Mesothelial cell of epicardium (in vitro differentiated cells): ENCODE measurements at regions not wholly inside any gene's neighbourhood (a gene's known extent, or its start where the extent isn't known, plus 50 kb on each side); places are given as distances from the start of the nearest gene placed in this dataset.

Source experiments
- DNase-seq, 2 experiments: peaks; one replicate each; pipeline ENCODE4 v3.0.0; 2021; ENCODE audit warnings: low spot score in 2 of 2; ENCODE audit not compliant: unreplicated experiment in 2 of 2
- H3K27ac Mint-ChIP-seq: 2 replicates; pipeline ENCODE4 v1.8.0; 2021; ENCODE audit warnings: mixed read lengths
- H3K27me3 Mint-ChIP-seq: 2 replicates; pipeline ENCODE4 v1.8.0; 2021; ENCODE audit warnings: low read depth, mixed read lengths
- H3K36me3 Mint-ChIP-seq: 2 replicates; pipeline ENCODE4 v1.8.0; 2021; ENCODE audit warnings: mixed read lengths
- H3K4me1 Mint-ChIP-seq: 2 replicates; pipeline ENCODE4 v1.8.0; 2021; ENCODE audit warnings: mixed read lengths
- H3K4me3 Mint-ChIP-seq: 2 replicates; pipeline ENCODE4 v1.8.0; 2021; ENCODE audit warnings: mild to moderate bottlenecking, moderate library complexity, mixed read lengths
- H3K9me3 Mint-ChIP-seq: 2 replicates; pipeline ENCODE4 v1.8.0; 2021; ENCODE audit warnings: mixed read lengths
- CTCF ChIP-seq: fragments of 200-600 bp; sonication (generic); IDR thresholded peaks from one replicate; pipeline ENCODE4 v1.5.0; 2021; ENCODE audit warnings: antibody characterized with exemption; ENCODE audit not compliant: unreplicated experiment

- no peaks in the 10 kb centered on the region for H3K27me3 Mint-ChIP-seq
- H3K9me3 Mint-ChIP-seq = peaks cover 12% of the 10 kb centered on the region
- no peaks in the 10 kb centered on the region for H3K36me3 Mint-ChIP-seq
- no peaks in the 10 kb centered on the region for H3K4me1 Mint-ChIP-seq
- TF ChIP-seq CTCF = no peak
- no peak overlapping the region for H3K4me3 Mint-ChIP-seq
- no peak for DNase-seq
- no peak overlapping the region for H3K27ac Mint-ChIP-seq
Measured at GRCh38 chr4:65893957-65894755, 223.9 kb upstream of the EPHA5 start.

- no peaks in the 10 kb centered on the region for H3K27me3 Mint-ChIP-seq
- peaks cover 7% of the 10 kb centered on the region for H3K9me3 Mint-ChIP-seq
- no peak overlapping the region for H3K4me3 Mint-ChIP-seq
- TF ChIP-seq CTCF = no peak
- H3K4me1 Mint-ChIP-seq = no peaks in the 10 kb centered on the region
- no peaks in the 10 kb centered on the region for H3K36me3 Mint-ChIP-seq
- DNase-seq = no peak
- H3K27ac Mint-ChIP-seq = no peak overlapping the region
Measured at GRCh38 chr4:65893271-65893670, 223.0 kb upstream of the EPHA5 start.

GRCh38 chr4:65880594-65880993 lies 210.3 kb upstream of the EPHA5 start:
- H3K27ac Mint-ChIP-seq = no peak overlapping the region
- DNase-seq = no peak
- H3K36me3 Mint-ChIP-seq = no peaks in the 10 kb centered on the region
- peaks cover 12% of the 10 kb centered on the region for H3K9me3 Mint-ChIP-seq
- H3K4me1 Mint-ChIP-seq = no peaks in the 10 kb centered on the region
- H3K27me3 Mint-ChIP-seq = no peaks in the 10 kb centered on the region
- no peak for TF ChIP-seq CTCF
- H3K4me3 Mint-ChIP-seq = no peak overlapping the region

- Mint-ChIP-seq H3K36me3 (no peaks in the 10 kb centered on the region), H3K4me1 (no peaks in the 10 kb centered on the region), H3K27ac (no peak overlapping the region), H3K27me3 (no peaks in the 10 kb centered on the region), H3K4me3 (no peak overlapping the region), H3K9me3 (no peaks in the 10 kb centered on the region)
- TF ChIP-seq CTCF = no peak
- no peak for DNase-seq
Measured at GRCh38 chr4:65868096-65868824, 198.0 kb upstream of the EPHA5 start.

GRCh38 chr4:65865489-65865888 lies 195.2 kb upstream of the EPHA5 start:
- Mint-ChIP-seq H3K27me3 (no peaks in the 10 kb centered on the region), H3K9me3 (no peaks in the 10 kb centered on the region), H3K4me1 (no peaks in the 10 kb centered on the region), H3K4me3 (no peak overlapping the region), H3K27ac (no peak overlapping the region), H3K36me3 (no peaks in the 10 kb centered on the region)
- no peak for TF ChIP-seq CTCF
- DNase-seq = no peak
